Activated naive CD8-positive, alpha-beta T cell treated with anti-CD3 and anti-CD28 coated beads, Interleukin-2, amount 50 U/mL, for 24 hours (primary cell): ENCODE measurements at regions not wholly inside any gene's neighbourhood (a gene's known extent, or its start where the extent isn't known, plus 50 kb on each side); places are given as distances from the start of the nearest gene placed in this dataset.
"Not testable (repeated sequence)": the region's sequence is repeated elsewhere in the genome, so short reads cannot be mapped to it uniquely, and the experiment has no call there.

ENCODE experiments used
- ATAC-seq: fragments of 150-1000 bp; cut with Tn5 transposase; one replicate; pipeline ENCODE4 v1.10.0; 2021
- DNase-seq: peaks from one replicate; pipeline ENCODE4 v3.0.0; 2021
- H3K27ac Mint-ChIP-seq: one replicate; pipeline ENCODE4 v1.8.0; 2021; ENCODE audit warnings: mild to moderate bottlenecking, mixed read lengths
- H3K27me3 Mint-ChIP-seq: one replicate; pipeline ENCODE4 v1.8.0; 2021; ENCODE audit warnings: mixed read lengths
- H3K36me3 Mint-ChIP-seq: one replicate; pipeline ENCODE4 v1.8.0; 2021; ENCODE audit warnings: low read depth, mixed read lengths
- H3K4me1 Mint-ChIP-seq: one replicate; pipeline ENCODE4 v1.8.0; 2021; ENCODE audit warnings: mixed read lengths
- H3K4me3 Mint-ChIP-seq: one replicate; pipeline ENCODE4 v1.8.0; 2021; ENCODE audit warnings: mild to moderate bottlenecking, moderate library complexity, mixed read lengths
- H3K9me3 Mint-ChIP-seq: one replicate; pipeline ENCODE4 v1.8.0; 2021; ENCODE audit warnings: mixed read lengths

- DNase-seq, result no peak
- Mint-ChIP-seq H3K4me3 (no peak overlapping the region), H3K4me1 (no peaks in the 10 kb centered on the region), H3K27me3 (no peaks in the 10 kb centered on the region), H3K27ac (no peak overlapping the region), H3K36me3 (no peaks in the 10 kb centered on the region), H3K9me3 (peaks cover 4% of the 10 kb centered on the region)
- ATAC-seq, result no peak
Measured at GRCh38 chr2:83240611-83241010, 1218.5 kb downstream of the SUCLG1 start.

DNA sequence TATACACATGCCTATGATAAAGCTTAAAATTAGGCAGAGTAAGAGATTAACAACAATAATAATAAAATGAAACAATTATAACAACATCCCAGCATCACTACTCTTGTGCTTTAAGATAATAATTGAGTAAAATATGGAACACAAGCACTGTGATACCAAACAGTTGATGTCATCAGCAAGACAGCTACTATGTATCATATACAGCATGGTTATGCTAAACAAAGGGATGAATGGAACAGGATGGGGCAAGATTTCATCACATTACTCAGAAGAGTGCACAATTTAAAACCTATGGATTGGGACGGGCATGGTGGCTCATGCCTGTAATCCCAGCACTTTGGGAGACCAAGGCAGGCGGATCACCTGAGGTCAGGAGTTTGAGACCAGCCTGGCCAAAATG, 1221.0 kb downstream of the SUCLG1 start:
- no peak overlapping the region for H3K4me3 Mint-ChIP-seq
- no peak overlapping the region for H3K27ac Mint-ChIP-seq
- H3K27me3 Mint-ChIP-seq, result no peaks in the 10 kb centered on the region
- H3K36me3 Mint-ChIP-seq, result no peaks in the 10 kb centered on the region
- H3K4me1 Mint-ChIP-seq, result no peaks in the 10 kb centered on the region
- DNase-seq (no peak), ATAC-seq (no peak)
- peaks cover 7% of the 10 kb centered on the region for H3K9me3 Mint-ChIP-seq

DNA sequence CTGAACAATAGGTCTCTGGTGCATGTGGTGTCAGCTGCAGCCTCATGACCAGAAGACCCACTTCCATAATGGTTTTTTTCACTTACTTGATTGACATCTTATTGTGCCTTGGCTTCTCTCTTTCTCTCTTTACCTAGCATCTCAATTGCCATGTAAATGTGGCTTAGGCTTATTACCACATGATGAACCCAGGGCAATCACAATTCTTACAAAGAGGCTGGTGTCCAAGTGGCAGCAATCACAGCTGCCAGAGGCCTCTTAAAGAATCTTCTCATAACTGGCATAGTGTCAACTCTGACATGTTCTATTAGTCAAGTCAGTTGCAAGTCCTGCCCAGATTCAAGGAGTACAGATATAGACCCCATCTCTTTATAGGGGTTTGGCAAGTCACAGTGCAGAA, 1224.8 kb downstream of the SUCLG1 start:
- ATAC-seq (no peak), DNase-seq (no peak)
- Mint-ChIP-seq H3K4me3 (no peak overlapping the region), H3K36me3 (no peaks in the 10 kb centered on the region), H3K9me3 (peaks cover 7% of the 10 kb centered on the region), H3K4me1 (no peaks in the 10 kb centered on the region), H3K27me3 (no peaks in the 10 kb centered on the region), H3K27ac (no peak overlapping the region)

GRCh38 chr2:83233781-83234180, 1225.3 kb downstream of the SUCLG1 start:
- H3K4me1 Mint-ChIP-seq, result no peaks in the 10 kb centered on the region
- no peaks in the 10 kb centered on the region for H3K27me3 Mint-ChIP-seq
- H3K27ac Mint-ChIP-seq, result no peak overlapping the region
- ATAC-seq, result no peak
- H3K9me3 Mint-ChIP-seq, result peaks cover 7% of the 10 kb centered on the region
- DNase-seq, result no peak
- no peak overlapping the region for H3K4me3 Mint-ChIP-seq
- H3K36me3 Mint-ChIP-seq, result no peaks in the 10 kb centered on the region

DNA sequence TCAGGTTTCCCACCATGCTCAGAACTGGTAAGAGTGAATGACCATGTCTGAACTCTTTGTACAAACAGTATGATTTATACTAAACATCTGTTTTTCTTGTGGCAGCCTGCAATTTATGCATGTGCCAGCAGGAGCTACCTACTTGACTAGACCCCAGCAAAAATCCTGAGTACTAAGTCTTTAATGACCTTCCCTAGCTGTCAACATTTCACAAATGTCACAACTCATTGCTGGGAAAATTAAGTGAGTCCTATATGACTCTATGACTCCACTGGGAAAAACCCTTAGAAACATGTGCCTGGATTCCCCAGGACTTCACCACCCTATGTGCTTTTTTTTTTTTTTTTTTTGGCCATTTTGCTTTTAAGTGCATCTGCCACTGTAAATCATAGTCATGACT, 1225.8 kb downstream of the SUCLG1 start:
- no peak overlapping the region for H3K27ac Mint-ChIP-seq
- no peak overlapping the region for H3K4me3 Mint-ChIP-seq
- ATAC-seq (no peak), DNase-seq (no peak)
- H3K9me3 Mint-ChIP-seq, result peaks cover 7% of the 10 kb centered on the region
- H3K27me3 Mint-ChIP-seq, result no peaks in the 10 kb centered on the region
- H3K36me3 Mint-ChIP-seq, result no peaks in the 10 kb centered on the region
- no peaks in the 10 kb centered on the region for H3K4me1 Mint-ChIP-seq

DNA sequence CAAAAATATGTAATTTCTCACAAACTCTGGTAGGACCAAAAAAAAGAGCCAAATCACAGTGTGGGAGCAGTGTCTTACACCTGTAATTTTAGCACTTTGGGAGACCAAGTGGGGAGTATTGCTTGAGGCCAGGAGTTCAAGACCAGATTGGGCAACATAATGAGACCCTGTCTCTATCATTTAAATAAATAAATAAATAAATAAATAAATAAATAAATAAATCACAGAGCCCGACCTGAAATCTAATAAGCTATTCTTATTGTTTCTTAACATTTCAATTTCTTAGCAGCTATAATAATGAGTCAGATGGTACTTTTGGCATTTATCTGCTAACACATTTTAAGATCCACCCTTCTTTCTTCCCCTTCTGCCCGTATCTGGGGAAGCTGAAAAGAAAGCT, 1229.6 kb downstream of the SUCLG1 start:
- DNase-seq (no peak), ATAC-seq (no peak)
- Mint-ChIP-seq H3K4me1 (no peaks in the 10 kb centered on the region), H3K9me3 (peaks cover 12% of the 10 kb centered on the region), H3K4me3 (no peak overlapping the region), H3K27me3 (no peaks in the 10 kb centered on the region), H3K27ac (no peak overlapping the region), H3K36me3 (no peaks in the 10 kb centered on the region)

- H3K9me3 Mint-ChIP-seq, result peaks cover 8% of the 10 kb centered on the region
- H3K27me3 Mint-ChIP-seq, result no peaks in the 10 kb centered on the region
- H3K4me3 Mint-ChIP-seq, result no peak overlapping the region
- DNase-seq (no peak), ATAC-seq (no peak)
- H3K36me3 Mint-ChIP-seq, result no peaks in the 10 kb centered on the region
- no peak overlapping the region for H3K27ac Mint-ChIP-seq
- no peaks in the 10 kb centered on the region for H3K4me1 Mint-ChIP-seq
Measured at GRCh38 chr2:83224591-83225200, 1234.4 kb downstream of the SUCLG1 start.

GRCh38 chr2:83221258-83221657, 1237.8 kb downstream of the SUCLG1 start:
- Mint-ChIP-seq H3K27me3 (no peaks in the 10 kb centered on the region), H3K4me3 (no peak overlapping the region), H3K4me1 (no peaks in the 10 kb centered on the region), H3K36me3 (no peaks in the 10 kb centered on the region), H3K9me3 (peaks cover under 1% of the 10 kb centered on the region), H3K27ac (no peak overlapping the region)
- no peak for DNase-seq
- ATAC-seq, result no peak

GRCh38 chr2:83217854-83218253, 1241.2 kb downstream of the SUCLG1 start:
- Mint-ChIP-seq H3K4me3 (no peak overlapping the region), H3K36me3 (no peaks in the 10 kb centered on the region), H3K9me3 (peaks cover 4% of the 10 kb centered on the region), H3K27me3 (no peaks in the 10 kb centered on the region), H3K4me1 (no peaks in the 10 kb centered on the region), H3K27ac (no peak overlapping the region)
- DNase-seq (no peak), ATAC-seq (no peak)

GRCh38 chr2:83196225-83196624, 1262.9 kb downstream of the SUCLG1 start:
- ATAC-seq (no peak), DNase-seq (no peak)
- no peaks in the 10 kb centered on the region for H3K9me3 Mint-ChIP-seq
- H3K27me3 Mint-ChIP-seq, result no peaks in the 10 kb centered on the region
- no peak overlapping the region for H3K4me3 Mint-ChIP-seq
- no peaks in the 10 kb centered on the region for H3K36me3 Mint-ChIP-seq
- H3K27ac Mint-ChIP-seq, result no peak overlapping the region
- no peaks in the 10 kb centered on the region for H3K4me1 Mint-ChIP-seq

DNA sequence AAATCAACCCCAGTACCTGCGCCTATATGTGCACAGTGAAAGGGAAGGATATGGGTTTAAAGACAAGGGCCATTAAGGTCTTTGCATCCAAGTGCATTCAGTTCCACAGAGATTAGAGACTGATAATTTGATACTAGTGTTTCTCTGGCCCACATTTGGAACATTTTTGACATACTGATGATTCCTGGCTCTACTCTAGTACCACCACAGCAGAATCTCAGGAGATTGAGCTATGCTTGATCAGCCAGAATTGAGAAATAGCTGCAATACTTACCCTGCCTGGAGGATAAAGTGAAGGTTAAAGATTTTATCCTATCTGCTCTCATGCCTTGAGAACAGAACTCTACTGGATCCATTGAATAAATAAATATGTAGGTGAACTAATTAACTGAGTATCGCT, 1267.8 kb downstream of the SUCLG1 start:
- Mint-ChIP-seq H3K36me3 (no peaks in the 10 kb centered on the region), H3K27me3 (no peaks in the 10 kb centered on the region), H3K4me3 (no peak overlapping the region), H3K9me3 (no peaks in the 10 kb centered on the region), H3K27ac (no peak overlapping the region), H3K4me1 (no peaks in the 10 kb centered on the region)
- ATAC-seq (no peak), DNase-seq (no peak)

- Mint-ChIP-seq H3K27me3 (no peaks in the 10 kb centered on the region), H3K4me1 (no peaks in the 10 kb centered on the region), H3K36me3 (no peaks in the 10 kb centered on the region), H3K9me3 (peaks cover 9% of the 10 kb centered on the region), H3K4me3 (no peak overlapping the region), H3K27ac (no peak overlapping the region)
- DNase-seq, result no peak
- ATAC-seq, result no peak
Measured at GRCh38 chr2:83186105-83186760, 1272.8 kb downstream of the SUCLG1 start.

DNA sequence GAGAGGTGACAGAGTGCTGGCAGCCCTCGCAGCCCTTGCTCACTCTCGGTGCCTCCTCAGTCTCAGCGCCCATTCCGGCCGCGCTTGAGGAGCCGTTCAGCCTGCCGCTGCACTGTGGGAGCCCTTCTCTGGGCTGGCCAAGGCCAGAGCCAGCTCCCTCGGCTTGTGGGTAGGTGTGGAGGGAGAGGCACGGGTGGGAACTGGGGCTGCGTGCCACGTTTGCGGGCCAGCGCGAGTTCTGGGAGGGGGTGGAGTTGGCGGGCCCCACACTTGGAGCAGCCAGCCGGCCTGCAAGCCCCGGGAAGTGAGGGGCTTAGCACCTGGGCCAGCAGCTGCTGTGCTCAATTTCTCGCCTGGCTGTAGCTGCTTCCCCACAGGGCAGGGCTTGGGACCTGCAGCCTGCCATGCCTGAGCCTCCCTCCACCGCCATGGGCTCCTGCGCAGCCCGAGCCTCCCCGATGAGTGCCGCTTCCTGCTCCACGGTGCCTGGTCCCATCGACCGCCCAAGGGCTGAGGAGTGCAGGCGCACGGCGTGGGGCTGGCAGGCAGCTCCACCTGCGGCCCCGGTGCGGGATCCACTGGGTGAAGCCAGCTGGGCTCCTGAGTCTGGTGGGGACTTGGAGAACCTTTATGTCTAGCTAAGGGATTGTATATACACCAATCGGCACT, 1278.1 kb downstream of the SUCLG1 start:
- peaks cover 13% of the 10 kb centered on the region for H3K9me3 Mint-ChIP-seq
- not testable (repeated sequence) for ATAC-seq, DNase-seq, H3K36me3 Mint-ChIP-seq, H3K4me3 Mint-ChIP-seq, H3K4me1 Mint-ChIP-seq, H3K27me3 Mint-ChIP-seq, H3K27ac Mint-ChIP-seq

- Mint-ChIP-seq H3K27ac (no peak overlapping the region), H3K36me3 (no peaks in the 10 kb centered on the region), H3K4me1 (no peaks in the 10 kb centered on the region), H3K9me3 (peaks cover 4% of the 10 kb centered on the region), H3K4me3 (no peak overlapping the region), H3K27me3 (no peaks in the 10 kb centered on the region)
- DNase-seq (no peak), ATAC-seq (no peak)
Measured at GRCh38 chr2:83176539-83176938, 1282.5 kb downstream of the SUCLG1 start.

GRCh38 chr2:83172841-83173240, 1286.2 kb downstream of the SUCLG1 start:
- Mint-ChIP-seq H3K36me3 (no peaks in the 10 kb centered on the region), H3K9me3 (peaks cover 8% of the 10 kb centered on the region), H3K4me1 (no peaks in the 10 kb centered on the region), H3K27ac (no peak overlapping the region), H3K4me3 (no peak overlapping the region), H3K27me3 (no peaks in the 10 kb centered on the region)
- DNase-seq, result no peak
- no peak for ATAC-seq
